Esophagus squamous epithelium (tissue), 5 donors: ENCODE measurements at regions not wholly inside any gene's neighbourhood (a gene's known extent, or its start where the extent isn't known, plus 50 kb on each side); places are given as distances from the start of the nearest gene placed in this dataset.

Experiments
- DNase-seq: peaks from one replicate; lab custom pipeline; 2025; lab: John Stamatoyannopoulos, UW
- H3K27ac ChIP-seq, 4 donors: fragments of 200-600 bp; sonication (generic); one replicate each; pipeline ENCODE4 v1.5.1; 2016 to 2019; ENCODE audit warnings: mild to moderate bottlenecking in 1 of 4
- H3K27me3 ChIP-seq, 4 donors: fragments of 200-600 bp; sonication (generic); 1 replicate in 3 of 4; 2 replicates in 1 of 4; pipeline versions ENCODE4 v1.5.1 to v1.6.0; 2017 to 2021; ENCODE audit warnings: antibody characterized with exemption in 1 of 4
- H3K36me3 ChIP-seq, 3 donors: fragments of 200-600 bp; sonication (generic); one replicate each; pipeline ENCODE4 v1.5.1; 2016 to 2019
- H3K4me1 ChIP-seq, 3 donors: fragments of 200-600 bp; sonication (generic); one replicate each; pipeline ENCODE4 v1.5.1; 2017 to 2019
- H3K4me3 ChIP-seq, 4 donors: fragments of 200-600 bp; sonication (generic); 1 replicate in 3 of 4; 2 replicates in 1 of 4; pipeline ENCODE4 v1.5.1; 2016 to 2019; ENCODE audit warnings: mild to moderate bottlenecking in 2 of 4, moderate library complexity in 1 of 4
- H3K9me3 ChIP-seq, 3 donors: fragments of 200-600 bp; sonication (generic); one replicate each; pipeline ENCODE4 v1.5.1; 2016 to 2019
- POLR2A ChIP-seq, 4 donors: fragments of 450-650 bp; IDR thresholded peaks; one replicate each; pipeline ENCODE4 v1.6.1; 2017; ENCODE audit warnings: antibody characterized with exemption in 4 of 4, mild to moderate bottlenecking in 4 of 4, moderate library complexity in 3 of 4
- WGBS, 2 donors: methylation state at CpG; one replicate each; pipeline ENCODE4 v1.1.5; 2018; 5-methylcytosine and 5-hydroxymethylcytosine counted together
- intact Hi-C: fragments of 100-400 bp; cut with DNase I; formaldehyde crosslinking; loops from one replicate; pipeline ENCODE4 v1.15.0; 2022
- TF ChIP-seq, protein P1 (sequence below), 6 experiments: fragments of 450-650 bp in 4 of 6; fragments of 200-600 bp in 2 of 6; sonication (generic) in 2 of 6; IDR thresholded peaks; one replicate each; pipeline ENCODE4 v1.5.1; 2016 to 2019; ENCODE audit warnings: antibody characterized with exemption in 6 of 6, mild to moderate bottlenecking in 4 of 6, moderate library complexity in 4 of 6
- donor health status: DM: yes; HTN: yes; CAD: no.

DNA sequence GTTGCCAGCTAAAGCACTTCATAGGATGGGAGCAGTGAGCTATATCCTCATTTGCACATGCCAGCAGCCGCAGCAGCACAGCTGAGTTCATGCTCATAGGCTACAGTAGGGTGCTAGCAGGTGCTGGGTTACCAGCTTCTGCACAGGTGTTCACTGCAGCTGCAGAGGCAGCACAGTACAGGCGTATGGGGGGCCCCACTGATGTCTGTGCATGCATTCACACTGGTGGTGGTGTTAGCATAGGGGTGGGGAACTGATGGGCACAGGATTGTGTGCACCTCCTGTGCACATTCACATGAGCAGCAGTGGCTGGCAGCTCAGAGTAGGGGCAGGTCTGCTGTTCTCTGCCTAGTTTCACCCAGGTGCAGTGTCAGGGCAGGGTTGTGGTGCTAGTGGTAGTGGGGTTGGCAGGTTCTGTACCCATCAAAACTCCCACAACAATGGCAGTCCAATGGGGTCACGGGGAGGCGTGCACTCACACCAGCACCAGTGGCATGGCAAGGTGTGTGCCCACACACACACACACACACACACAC, 58.9 kb upstream of the IRAK1BP1 start:
- Histone ChIP-seq H3K4me1 (peaks cover 0 to 21% (median 0%) of the 10 kb centered on the region in 3 donors), H3K36me3 (no peaks in the 10 kb centered on the region), H3K4me3 (no peak overlapping the region), H3K27ac (no peak overlapping the region), H3K27me3 (no peaks in the 10 kb centered on the region), H3K9me3 (no peaks in the 10 kb centered on the region)
- intact Hi-C loops: no loop called here
- WGBS, 2 donors: 80 to 100% methylated on average over 1 to 2 of the region's 4 CpGs
- no peak for TF ChIP-seq POLR2A (IDR thresholded peaks at IDR 0.05)
- TF ChIP-seq, protein P1, sequence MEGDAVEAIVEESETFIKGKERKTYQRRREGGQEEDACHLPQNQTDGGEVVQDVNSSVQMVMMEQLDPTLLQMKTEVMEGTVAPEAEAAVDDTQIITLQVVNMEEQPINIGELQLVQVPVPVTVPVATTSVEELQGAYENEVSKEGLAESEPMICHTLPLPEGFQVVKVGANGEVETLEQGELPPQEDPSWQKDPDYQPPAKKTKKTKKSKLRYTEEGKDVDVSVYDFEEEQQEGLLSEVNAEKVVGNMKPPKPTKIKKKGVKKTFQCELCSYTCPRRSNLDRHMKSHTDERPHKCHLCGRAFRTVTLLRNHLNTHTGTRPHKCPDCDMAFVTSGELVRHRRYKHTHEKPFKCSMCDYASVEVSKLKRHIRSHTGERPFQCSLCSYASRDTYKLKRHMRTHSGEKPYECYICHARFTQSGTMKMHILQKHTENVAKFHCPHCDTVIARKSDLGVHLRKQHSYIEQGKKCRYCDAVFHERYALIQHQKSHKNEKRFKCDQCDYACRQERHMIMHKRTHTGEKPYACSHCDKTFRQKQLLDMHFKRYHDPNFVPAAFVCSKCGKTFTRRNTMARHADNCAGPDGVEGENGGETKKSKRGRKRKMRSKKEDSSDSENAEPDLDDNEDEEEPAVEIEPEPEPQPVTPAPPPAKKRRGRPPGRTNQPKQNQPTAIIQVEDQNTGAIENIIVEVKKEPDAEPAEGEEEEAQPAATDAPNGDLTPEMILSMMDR (IDR thresholded peaks at IDR 0.05): no peak
- no peak for DNase-seq

DNA sequence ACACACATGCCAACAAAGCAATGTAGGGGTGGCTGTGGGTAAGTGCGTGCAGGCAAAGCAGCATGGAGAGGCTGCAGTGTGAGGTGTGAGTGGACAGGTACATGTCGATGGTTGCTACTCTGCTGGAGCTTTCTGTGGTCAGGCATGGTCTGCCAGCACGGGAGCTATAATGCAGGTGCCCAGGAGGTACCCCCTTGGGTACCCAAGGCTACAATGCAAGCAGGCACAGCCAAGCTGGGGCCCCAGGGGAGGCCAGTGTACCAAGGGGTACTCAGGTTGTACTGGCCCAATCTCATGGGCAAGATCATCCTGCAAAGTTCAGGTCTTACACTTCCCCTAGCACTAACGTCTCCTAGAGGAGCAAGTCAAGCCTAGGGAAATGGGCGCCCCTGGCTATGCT, 58.4 kb upstream of the IRAK1BP1 start:
- no peaks in the 10 kb centered on the region for H3K9me3 ChIP-seq
- intact Hi-C loops: no loop called here
- DNase-seq: no peak

DNA sequence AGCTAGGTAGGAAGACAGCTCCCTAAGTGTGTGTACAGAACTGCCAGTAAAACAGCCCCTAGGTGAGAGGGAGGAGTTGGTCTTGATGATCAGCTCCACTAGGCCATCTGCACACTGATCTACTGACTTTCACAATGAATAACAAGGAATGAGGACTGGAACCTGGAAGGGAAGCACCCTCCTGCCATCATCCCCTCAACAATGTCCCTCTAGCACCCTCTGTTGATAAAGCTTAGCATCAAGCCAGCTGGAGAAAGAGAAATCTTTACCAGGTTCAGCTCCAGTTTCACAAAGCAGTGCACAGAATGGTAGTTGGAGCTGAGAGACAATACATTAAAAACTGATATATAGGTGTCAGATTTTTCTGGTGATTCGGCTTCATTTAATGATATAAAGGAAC, 57.2 kb upstream of the IRAK1BP1 start:
- no peak for DNase-seq
- peaks cover 0 to 21% (median 0%) of the 10 kb centered on the region in 3 donors for H3K4me1 ChIP-seq
- 6 to 8% methylated on average over 1 of the region's 1 CpG for WGBS, 2 donors
- no peaks in the 10 kb centered on the region for H3K27me3 ChIP-seq
- TF ChIP-seq, protein P1 (IDR thresholded peaks at IDR 0.05): peak in 5 of 6 experiments; percentile 13 to 57 (median 19)
- TF ChIP-seq POLR2A (IDR thresholded peaks at IDR 0.05): no peak
- intact Hi-C loops: no loop called here
- H3K4me3 ChIP-seq: no peak overlapping the region
- H3K27ac ChIP-seq: peak overlapping the region in 2 of 4 donors; percentile 34 to 40
- no peaks in the 10 kb centered on the region for H3K36me3 ChIP-seq
- no peaks in the 10 kb centered on the region for H3K9me3 ChIP-seq

More for the DNA sequence above, 58.4 kb upstream of the IRAK1BP1 start:
- H3K27me3 ChIP-seq: no peaks in the 10 kb centered on the region
- no peak overlapping the region for H3K4me3 ChIP-seq
- H3K27ac ChIP-seq: no peak overlapping the region
- 82 to 85% methylated on average over 4 to 5 of the region's 5 CpGs for WGBS, 2 donors
- TF ChIP-seq, protein P1 (IDR thresholded peaks at IDR 0.05): no peak
- no peak for TF ChIP-seq POLR2A (IDR thresholded peaks at IDR 0.05)
- peaks cover 0 to 21% (median 0%) of the 10 kb centered on the region in 3 donors for H3K4me1 ChIP-seq
- no peaks in the 10 kb centered on the region for H3K36me3 ChIP-seq

DNA sequence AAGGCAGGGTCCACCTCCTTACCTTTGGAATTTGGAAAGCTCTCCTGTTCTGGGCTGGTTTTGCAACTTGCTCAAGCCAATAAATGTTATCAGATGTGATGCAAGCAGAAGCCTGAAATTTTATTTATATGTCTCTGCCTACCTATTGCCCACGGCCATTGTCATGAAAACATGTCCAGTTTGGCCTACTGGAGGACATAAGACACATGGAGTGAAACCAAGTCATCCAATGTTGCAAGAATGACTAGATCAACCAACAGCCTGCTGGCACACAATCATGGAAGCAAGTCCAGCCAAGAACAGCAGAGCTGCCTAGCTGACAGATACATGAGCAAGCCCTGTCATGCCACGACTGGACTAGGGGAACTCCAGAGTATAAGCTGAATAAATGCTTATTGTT, 56.7 kb upstream of the IRAK1BP1 start:
- no peaks in the 10 kb centered on the region for H3K27me3 ChIP-seq
- H3K9me3 ChIP-seq: no peaks in the 10 kb centered on the region
- intact Hi-C loops: no loop called here
- 19 to 47% methylated on average over 2 of the region's 2 CpGs for WGBS, 2 donors
- peak overlapping the region in 2 of 4 donors; percentile 34 to 40 for H3K27ac ChIP-seq
- TF ChIP-seq, protein P1 (IDR thresholded peaks at IDR 0.05): no peak
- no peak for TF ChIP-seq POLR2A (IDR thresholded peaks at IDR 0.05)
- no peaks in the 10 kb centered on the region for H3K36me3 ChIP-seq
- H3K4me3 ChIP-seq: no peak overlapping the region
- peaks cover 0 to 21% (median 0%) of the 10 kb centered on the region in 3 donors for H3K4me1 ChIP-seq
- no peak for DNase-seq
